Myocyte (in vitro differentiated cells): ENCODE measurements at regions not wholly inside any gene's neighbourhood (a gene's known extent, or its start where the extent isn't known, plus 50 kb on each side); places are given as distances from the start of the nearest gene placed in this dataset.
"Not testable (repeated sequence)": the region's sequence is repeated elsewhere in the genome, so short reads cannot be mapped to it uniquely, and the experiment has no call there.

ENCODE experiments used
- DNase-seq: peaks from one replicate; pipeline ENCODE4 v3.0.0-alpha.2; 2012; ENCODE audit warnings: low read depth

- not testable (repeated sequence) for DNase-seq
Observed at GRCh38 chr2:111287646-111288568, 167.2 kb downstream of the BCL2L11 start.

- DNase-seq: not testable (repeated sequence)
Observed at GRCh38 chr2:111290370-111290769, 169.7 kb downstream of the BCL2L11 start.

- not testable (repeated sequence) for DNase-seq
Observed at GRCh38 chr2:111291566-111291965, 170.9 kb downstream of the BCL2L11 start.

GRCh38 chr2:111292232-111292968, 171.7 kb downstream of the BCL2L11 start:
- DNase-seq: not testable (repeated sequence)

- not testable (repeated sequence) for DNase-seq
Observed at GRCh38 chr2:111294699-111295098, 174.0 kb downstream of the BCL2L11 start.

- not testable (repeated sequence) for DNase-seq
Observed at GRCh38 chr2:111296122-111296804, 175.5 kb downstream of the BCL2L11 start.

GRCh38 chr2:111297128-111297527, 176.4 kb downstream of the BCL2L11 start:
- DNase-seq: not testable (repeated sequence)

- DNase-seq: not testable (repeated sequence)
Observed at GRCh38 chr2:111298927-111299326, 178.2 kb downstream of the BCL2L11 start.

- DNase-seq: not testable (repeated sequence)
Observed at GRCh38 chr2:111299635-111300034, 178.9 kb downstream of the BCL2L11 start.

- not testable (repeated sequence) for DNase-seq
Observed at GRCh38 chr2:111301677-111302076, 181.0 kb downstream of the BCL2L11 start.

GRCh38 chr2:111302397-111303218, 181.9 kb downstream of the BCL2L11 start:
- peak; percentile 70 for DNase-seq

GRCh38 chr2:111307302-111307701, 186.6 kb downstream of the BCL2L11 start:
- DNase-seq: not testable (repeated sequence)

GRCh38 chr2:111309231-111310075, 188.7 kb downstream of the BCL2L11 start:
- DNase-seq: not testable (repeated sequence)

- DNase-seq: not testable (repeated sequence)
Observed at GRCh38 chr2:111310395-111310794, 189.7 kb downstream of the BCL2L11 start.

GRCh38 chr2:111311568-111311967, 190.9 kb downstream of the BCL2L11 start:
- DNase-seq: not testable (repeated sequence)

GRCh38 chr2:111312897-111313607, 192.3 kb downstream of the BCL2L11 start:
- DNase-seq: peak; percentile 62

- DNase-seq: not testable (repeated sequence)
Observed at GRCh38 chr2:111313711-111314110, 193.0 kb downstream of the BCL2L11 start.

- not testable (repeated sequence) for DNase-seq
Observed at GRCh38 chr2:111315188-111315917, 194.6 kb downstream of the BCL2L11 start.
